ENCODE measurements at regions not wholly inside any gene's neighbourhood (a gene's known extent, or its start where the extent isn't known, plus 50 kb on each side); places are given as distances from the start of the nearest gene placed in this dataset.

DNA sequence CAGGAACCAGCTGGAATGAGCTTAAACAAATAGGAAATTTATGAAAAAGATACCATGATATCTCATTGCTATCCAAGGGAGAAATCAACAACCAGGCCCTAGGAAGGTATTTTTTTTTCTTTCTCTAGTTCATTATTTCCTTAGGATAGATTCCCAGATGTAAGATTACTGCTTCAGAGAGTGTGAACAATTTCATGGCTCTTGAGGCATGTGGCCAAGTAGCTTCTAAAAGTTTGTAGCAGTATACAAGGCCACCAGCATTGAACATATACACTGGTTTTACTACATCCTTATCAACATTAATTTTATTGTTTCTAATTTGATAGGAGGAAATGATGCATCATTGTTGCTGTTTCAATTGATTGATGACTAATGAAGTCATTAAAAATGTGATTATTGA, 201.2 kb downstream of the SREK1 start:
- TF ChIP-seq ZNF24 (IDR thresholded peaks at IDR 0.05), result no peak
- no peak for TF ChIP-seq POLR2AphosphoS5 (IDR thresholded peaks at IDR 0.05; ENCODE audit: low read depth, low read length)
- TF ChIP-seq, protein P1, sequence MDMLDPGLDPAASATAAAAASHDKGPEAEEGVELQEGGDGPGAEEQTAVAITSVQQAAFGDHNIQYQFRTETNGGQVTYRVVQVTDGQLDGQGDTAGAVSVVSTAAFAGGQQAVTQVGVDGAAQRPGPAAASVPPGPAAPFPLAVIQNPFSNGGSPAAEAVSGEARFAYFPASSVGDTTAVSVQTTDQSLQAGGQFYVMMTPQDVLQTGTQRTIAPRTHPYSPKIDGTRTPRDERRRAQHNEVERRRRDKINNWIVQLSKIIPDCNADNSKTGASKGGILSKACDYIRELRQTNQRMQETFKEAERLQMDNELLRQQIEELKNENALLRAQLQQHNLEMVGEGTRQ (IDR thresholded peaks at IDR 0.05; ENCODE audit: low read depth, low read length), result no peak
- TF ChIP-seq, protein P1 (CRISPR knock-in tag; IDR thresholded peaks at IDR 0.05; ENCODE audit: borderline replicate concordance), result no peak
- TF ChIP-seq GTF2F1 (IDR thresholded peaks at IDR 0.05; ENCODE audit: low read length), result no peak
- TF ChIP-seq, protein P2, sequence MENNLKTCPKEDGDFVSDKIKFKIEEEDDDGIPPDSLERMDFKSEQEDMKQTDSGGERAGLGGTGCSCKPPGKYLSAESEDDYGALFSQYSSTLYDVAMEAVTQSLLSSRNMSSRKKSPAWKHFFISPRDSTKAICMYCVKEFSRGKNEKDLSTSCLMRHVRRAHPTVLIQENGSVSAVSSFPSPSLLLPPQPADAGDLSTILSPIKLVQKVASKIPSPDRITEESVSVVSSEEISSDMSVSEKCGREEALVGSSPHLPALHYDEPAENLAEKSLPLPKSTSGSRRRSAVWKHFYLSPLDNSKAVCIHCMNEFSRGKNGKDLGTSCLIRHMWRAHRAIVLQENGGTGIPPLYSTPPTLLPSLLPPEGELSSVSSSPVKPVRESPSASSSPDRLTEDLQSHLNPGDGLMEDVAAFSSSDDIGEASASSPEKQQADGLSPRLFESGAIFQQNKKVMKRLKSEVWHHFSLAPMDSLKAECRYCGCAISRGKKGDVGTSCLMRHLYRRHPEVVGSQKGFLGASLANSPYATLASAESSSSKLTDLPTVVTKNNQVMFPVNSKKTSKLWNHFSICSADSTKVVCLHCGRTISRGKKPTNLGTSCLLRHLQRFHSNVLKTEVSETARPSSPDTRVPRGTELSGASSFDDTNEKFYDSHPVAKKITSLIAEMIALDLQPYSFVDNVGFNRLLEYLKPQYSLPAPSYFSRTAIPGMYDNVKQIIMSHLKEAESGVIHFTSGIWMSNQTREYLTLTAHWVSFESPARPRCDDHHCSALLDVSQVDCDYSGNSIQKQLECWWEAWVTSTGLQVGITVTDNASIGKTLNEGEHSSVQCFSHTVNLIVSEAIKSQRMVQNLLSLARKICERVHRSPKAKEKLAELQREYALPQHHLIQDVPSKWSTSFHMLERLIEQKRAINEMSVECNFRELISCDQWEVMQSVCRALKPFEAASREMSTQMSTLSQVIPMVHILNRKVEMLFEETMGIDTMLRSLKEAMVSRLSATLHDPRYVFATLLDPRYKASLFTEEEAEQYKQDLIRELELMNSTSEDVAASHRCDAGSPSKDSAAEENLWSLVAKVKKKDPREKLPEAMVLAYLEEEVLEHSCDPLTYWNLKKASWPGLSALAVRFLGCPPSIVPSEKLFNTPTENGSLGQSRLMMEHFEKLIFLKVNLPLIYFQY (CRISPR knock-in tag; IDR thresholded peaks at IDR 0.05; ENCODE audit: borderline replicate concordance), result no peak
- TF ChIP-seq EP300 (IDR thresholded peaks at IDR 0.05; ENCODE audit: low read depth in 2 of 2, low read length in 2 of 2), result no peak
- no peak for TF ChIP-seq EP300 (CRISPR knock-in tag; IDR thresholded peaks at IDR 0.05; ENCODE audit: borderline replicate concordance)
- no peak for TF ChIP-seq ZFP36 (IDR thresholded peaks at IDR 0.05; ENCODE audit: borderline replicate concordance, low read depth, low read length, partially characterized antibody)
